ENCODE measurements at regions not wholly inside any gene's neighbourhood (a gene's known extent, or its start where the extent isn't known, plus 50 kb on each side); places are given as distances from the start of the nearest gene placed in this dataset.

- no peak for DNase-seq (ENCODE audit: low spot score)
These were observed 162.5 kb upstream of the CELF2 start for GRCh38 chr10:10855151-10855581.

- DNase-seq (ENCODE audit: low spot score): peak; percentile 57
These were observed 157.2 kb upstream of the CELF2 start for GRCh38 chr10:10860455-10860976.

GRCh38 chr10:10865303-10865702 lies 152.4 kb upstream of the CELF2 start:
- DNase-seq (ENCODE audit: low spot score): no peak

- DNase-seq (ENCODE audit: low spot score): no peak
These were observed 151.8 kb upstream of the CELF2 start for GRCh38 chr10:10865913-10866312.

GRCh38 chr10:10869592-10869991 lies 148.1 kb upstream of the CELF2 start:
- DNase-seq (ENCODE audit: low spot score): no peak

- no peak for DNase-seq (ENCODE audit: low spot score)
These were observed 147.0 kb upstream of the CELF2 start for GRCh38 chr10:10870523-10871241.

- DNase-seq (ENCODE audit: low spot score): no peak
These were observed 146.3 kb upstream of the CELF2 start for GRCh38 chr10:10871352-10871751.

- DNase-seq (ENCODE audit: low spot score): no peak
These were observed 145.5 kb upstream of the CELF2 start for GRCh38 chr10:10872035-10872673.

- no peak for DNase-seq (ENCODE audit: low spot score)
These were observed 144.9 kb upstream of the CELF2 start for GRCh38 chr10:10872764-10873163.

- DNase-seq (ENCODE audit: low spot score): no peak
These were observed 144.4 kb upstream of the CELF2 start for GRCh38 chr10:10873289-10873688.

GRCh38 chr10:10873915-10874314 lies 143.8 kb upstream of the CELF2 start:
- DNase-seq (ENCODE audit: low spot score): no peak

- DNase-seq (ENCODE audit: low spot score): no peak
These were observed 138.7 kb upstream of the CELF2 start for GRCh38 chr10:10878963-10879362.

- no peak for DNase-seq (ENCODE audit: low spot score)
These were observed 136.4 kb upstream of the CELF2 start for GRCh38 chr10:10881117-10881813.

GRCh38 chr10:10883737-10884136 lies 133.9 kb upstream of the CELF2 start:
- no peak for DNase-seq (ENCODE audit: low spot score)

- no peak for DNase-seq (ENCODE audit: low spot score)
These were observed 130.7 kb upstream of the CELF2 start for GRCh38 chr10:10886861-10887531.

GRCh38 chr10:10891124-10892082 lies 126.3 kb upstream of the CELF2 start:
- no peak for DNase-seq (ENCODE audit: low spot score)

GRCh38 chr10:10892290-10892875 lies 125.3 kb upstream of the CELF2 start:
- DNase-seq (ENCODE audit: low spot score): no peak

GRCh38 chr10:10897400-10897799 lies 120.3 kb upstream of the CELF2 start:
- no peak for DNase-seq (ENCODE audit: low spot score)

- no peak for DNase-seq (ENCODE audit: low spot score)
These were observed 115.8 kb upstream of the CELF2 start for GRCh38 chr10:10901906-10902305.

GRCh38 chr10:10902951-10903350 lies 114.7 kb upstream of the CELF2 start:
- no peak for DNase-seq (ENCODE audit: low spot score)

GRCh38 chr10:10903620-10904019 lies 114.1 kb upstream of the CELF2 start:
- peak; percentile 13 for DNase-seq (ENCODE audit: low spot score)

Measured in NAMALWA (cell line).